HG03571 (cell line): ENCODE measurements at regions not wholly inside any gene's neighbourhood (a gene's known extent, or its start where the extent isn't known, plus 50 kb on each side); places are given as distances from the start of the nearest gene placed in this dataset.
"Not testable (repeated sequence)": the region's sequence is repeated elsewhere in the genome, so short reads cannot be mapped to it uniquely, and the experiment has no call there.

Experiments
- ATAC-seq: cut with Tn5 transposase; IDR thresholded peaks from one replicate; pipeline ENCODE4 v1.9.1; 2021; ENCODE audit not compliant: unreplicated experiment

DNA sequence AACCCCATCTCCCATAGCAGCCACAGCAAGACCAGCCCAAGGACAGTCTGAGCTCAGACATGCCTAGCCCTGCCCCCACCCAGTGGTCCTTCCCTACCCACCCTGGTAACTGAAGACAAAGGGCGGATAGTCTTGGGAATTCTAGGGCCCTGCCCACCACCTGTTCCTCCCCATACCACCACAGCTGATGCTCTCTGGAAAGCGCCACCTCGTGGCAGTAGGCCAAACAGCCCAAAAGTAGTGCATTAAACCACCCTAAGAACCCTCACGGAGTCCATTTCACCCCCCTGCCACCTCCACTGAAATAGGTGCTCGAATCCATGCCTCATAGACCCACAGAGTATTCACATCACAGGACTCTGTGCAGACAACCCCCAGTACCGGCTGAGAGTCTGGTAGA, 1021.4 kb downstream of the CDH8 start:
- no peak for ATAC-seq

DNA sequence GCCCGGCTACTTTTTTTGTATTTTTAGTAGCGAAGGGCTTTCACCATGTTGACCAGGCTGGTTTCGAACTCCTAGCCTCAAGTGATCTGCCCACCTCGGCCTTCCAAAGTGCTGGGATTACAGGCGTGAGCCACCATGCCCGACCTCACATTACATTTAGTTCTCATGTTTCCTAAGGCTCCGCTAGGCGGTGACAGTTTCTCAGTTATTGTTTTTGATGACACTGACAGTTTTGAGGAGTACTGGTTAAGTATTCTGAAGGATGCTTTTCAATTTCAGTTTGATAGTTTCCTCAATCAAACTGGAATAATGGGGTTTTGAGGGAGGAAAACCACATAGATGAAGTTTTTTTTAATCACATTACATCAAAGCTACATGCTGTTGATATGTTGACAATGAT, 1028.5 kb downstream of the CDH8 start:
- ATAC-seq: no peak

DNA sequence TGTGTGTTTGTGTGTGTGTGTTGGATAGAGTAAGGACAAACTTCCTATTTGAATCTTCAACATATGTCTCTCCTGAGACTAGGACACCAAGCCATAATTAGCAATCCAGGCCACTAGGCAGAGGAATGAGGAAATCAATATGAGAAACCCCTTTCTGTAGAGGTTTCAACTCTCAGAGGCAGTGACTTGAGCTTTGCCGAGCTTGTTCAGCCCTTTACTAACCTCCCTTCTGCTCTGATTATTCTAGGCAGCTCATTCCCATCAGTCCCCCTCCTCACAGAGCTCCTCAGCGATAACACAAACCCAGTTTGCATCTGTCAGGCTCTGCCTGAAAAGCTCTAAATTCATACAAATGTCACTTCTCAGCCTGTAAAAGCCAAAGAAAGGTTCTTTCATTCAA, 1030.3 kb downstream of the CDH8 start:
- ATAC-seq: no peak

DNA sequence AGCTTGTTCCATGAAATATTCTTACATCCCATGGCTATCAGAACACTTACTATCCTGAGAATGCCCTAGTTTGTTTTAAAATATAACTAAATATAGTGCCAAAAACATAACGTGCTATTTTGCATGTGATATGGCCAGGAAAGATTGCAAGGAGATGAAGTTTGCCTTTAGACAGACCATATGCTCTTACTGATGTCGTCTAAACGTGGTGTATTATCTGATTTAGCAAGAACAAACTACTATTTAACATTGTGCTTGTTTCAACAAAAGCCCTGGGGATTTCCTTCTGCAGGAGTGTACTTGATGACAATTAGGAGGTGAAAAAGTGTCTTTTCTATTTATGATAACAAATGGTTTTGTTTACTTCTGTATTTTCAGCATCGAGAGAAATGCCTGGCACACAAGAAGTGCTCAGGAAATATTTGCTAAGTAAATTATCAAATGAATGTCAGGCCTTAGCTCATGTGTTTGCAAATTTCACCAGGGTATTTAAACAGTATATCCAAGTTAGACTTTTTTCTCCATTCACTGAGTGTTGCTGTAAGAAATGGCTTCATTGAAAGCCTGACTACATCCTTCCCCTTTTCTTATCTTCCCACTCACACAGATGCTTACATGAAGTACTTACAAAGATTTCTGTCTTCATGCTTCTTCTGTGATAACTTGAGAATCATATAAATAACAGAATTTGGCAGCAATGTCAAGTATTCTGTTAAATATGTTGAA, 1033.6 kb downstream of the CDH8 start:
- no peak for ATAC-seq

DNA sequence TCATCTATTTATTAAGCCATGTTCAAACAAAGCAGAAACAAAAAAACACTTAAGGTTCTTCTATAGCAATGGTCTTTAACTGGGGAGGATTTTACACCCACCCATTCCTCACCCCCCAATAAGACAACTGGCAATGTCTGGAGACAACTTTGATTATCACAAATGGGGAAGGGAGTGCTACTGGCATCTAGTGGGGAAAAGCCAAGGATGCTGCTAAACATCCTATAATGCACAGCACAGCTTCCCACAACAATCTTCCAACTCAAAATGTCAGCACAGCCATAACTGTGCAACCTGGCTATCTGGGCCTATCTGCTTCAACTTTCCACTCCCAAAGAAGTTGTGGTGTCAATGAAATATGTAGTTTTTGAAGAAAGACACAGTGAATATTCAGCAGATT, 1044.4 kb downstream of the CDH8 start:
- ATAC-seq: no peak

DNA sequence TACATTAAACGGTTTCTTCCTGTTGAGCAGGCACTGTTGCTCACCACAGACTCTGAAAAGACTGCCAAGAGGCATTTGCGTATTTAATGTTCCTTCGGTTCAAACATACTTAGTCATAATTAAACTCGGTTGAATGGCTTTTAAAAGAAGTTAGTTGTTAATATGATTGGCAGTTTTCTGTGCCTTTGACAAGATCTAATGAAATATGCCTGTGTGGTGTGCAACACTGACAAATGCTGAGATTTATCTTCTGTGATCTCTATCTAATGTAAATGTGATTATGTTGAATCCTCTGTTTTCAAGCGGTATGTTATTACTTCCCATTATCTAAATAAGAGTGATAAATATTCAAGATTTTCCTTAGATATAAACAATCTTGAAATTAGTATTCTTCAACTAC, 1046.6 kb downstream of the CDH8 start:
- no peak for ATAC-seq

DNA sequence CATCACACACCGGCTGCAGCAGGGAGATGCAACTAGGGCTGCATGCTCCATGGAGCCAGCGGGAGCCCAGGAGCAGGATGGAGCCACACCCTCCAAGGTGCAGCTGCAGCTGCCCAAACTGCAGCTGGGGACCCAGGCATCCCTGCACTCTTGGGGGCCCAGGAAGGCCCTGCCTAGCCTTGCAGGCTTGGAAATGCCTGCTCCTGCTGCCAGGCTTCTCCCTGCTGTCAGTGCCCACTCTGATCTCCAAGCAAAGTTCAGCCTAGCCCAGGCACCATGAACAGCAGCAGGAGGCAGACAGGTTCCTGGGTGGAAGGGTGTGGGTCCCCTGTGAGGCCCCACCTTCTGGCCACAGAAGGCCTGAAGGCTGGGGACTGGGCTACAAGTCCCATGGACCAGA, 1057.1 kb downstream of the CDH8 start:
- no peak for ATAC-seq

DNA sequence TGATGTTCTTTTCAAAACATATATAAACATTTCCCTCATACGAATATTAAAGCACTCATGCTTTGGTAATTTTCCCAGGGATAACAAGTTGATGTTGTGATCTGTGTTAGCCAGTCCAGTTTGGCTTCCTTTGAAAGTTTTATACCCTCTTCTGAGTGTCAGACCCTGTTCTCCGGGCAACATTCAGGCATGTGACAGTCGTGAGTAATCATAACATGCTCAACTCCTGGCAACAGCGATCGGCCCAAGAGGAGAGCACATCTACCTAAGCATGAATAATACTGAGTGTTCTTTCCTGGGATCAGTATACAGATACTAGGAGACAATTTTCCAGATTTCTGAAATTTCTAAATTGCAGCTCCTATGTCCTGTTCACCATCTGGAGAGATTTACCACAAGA, 1086.4 kb downstream of the CDH8 start:
- ATAC-seq: no peak

DNA sequence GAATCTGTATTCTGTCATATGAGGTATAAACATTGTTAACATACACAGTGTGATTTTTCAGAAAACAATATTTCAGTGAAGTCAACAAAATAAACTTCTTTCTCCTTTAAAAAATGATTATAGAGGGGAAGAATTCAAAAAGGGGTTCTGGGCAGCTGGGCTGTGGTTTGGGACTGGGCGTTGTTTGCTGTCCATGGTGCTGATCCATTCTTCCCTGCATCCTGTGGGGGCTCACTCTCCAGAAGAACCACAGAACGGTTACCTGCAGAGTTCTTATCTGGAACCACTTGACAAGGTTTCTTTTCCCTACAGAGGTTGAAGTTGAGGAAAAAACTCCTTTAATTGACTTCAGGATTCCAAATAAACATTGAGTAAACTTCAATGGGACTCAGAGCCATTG, 1091.0 kb downstream of the CDH8 start:
- ATAC-seq: no peak

DNA sequence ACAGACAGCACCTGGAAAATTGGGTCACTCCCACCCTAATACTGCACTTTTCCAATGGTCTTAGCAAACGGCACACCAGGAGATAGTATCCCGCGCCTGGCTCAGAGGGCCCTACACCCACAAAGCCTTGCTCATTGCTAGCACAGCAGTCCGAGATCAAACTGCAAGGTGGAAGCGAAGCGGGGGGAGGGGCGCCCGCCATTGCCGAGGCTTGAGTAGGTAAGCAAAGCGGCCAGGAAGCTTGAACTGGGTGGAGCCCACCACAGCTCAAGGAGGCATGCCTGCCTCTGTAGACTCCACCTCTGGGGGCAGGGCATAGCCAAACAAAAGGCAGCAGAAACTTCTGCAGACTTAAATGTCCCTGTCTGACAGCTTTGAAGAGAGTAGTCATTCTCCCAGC, 1100.0 kb downstream of the CDH8 start:
- ATAC-seq: not testable (repeated sequence)

DNA sequence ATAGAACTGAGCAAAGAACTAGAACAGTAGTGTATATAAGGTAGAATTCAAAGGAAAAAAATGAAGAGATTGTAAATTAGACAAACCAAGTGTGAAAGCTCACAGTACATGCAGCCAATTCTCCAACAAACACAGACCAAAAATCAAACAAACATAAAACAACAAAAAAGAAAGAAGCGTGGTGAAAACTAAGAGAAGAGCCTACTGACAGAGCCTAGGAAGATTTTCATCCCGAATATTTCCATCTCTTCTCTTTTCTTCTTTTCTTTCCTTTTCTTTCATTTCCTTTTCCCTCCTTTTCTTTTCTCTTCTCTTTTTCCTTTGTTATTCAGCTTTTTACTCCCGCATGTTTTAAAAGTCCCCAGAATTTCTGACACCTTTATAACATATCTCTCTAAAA, 1103.6 kb downstream of the CDH8 start:
- ATAC-seq: no peak

DNA sequence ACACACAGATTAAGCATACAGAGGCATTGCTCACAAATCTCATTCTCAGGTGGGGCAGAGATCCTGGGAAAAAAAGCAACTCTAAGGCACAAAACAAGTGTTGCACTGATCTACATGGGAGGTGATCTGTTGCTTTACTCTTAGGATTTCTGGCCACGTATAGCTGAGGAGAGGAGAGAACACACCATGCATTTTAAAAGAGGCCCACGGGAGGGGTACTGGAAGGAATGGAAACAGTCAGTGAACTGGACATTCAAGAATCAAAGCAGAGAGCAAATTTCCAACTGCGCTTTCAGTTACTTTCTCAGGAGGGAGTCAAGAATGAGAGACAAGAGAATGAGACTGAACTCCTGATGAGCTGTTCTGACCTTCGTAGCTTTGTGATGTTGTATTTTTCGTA, 1105.9 kb downstream of the CDH8 start:
- no peak for ATAC-seq

DNA sequence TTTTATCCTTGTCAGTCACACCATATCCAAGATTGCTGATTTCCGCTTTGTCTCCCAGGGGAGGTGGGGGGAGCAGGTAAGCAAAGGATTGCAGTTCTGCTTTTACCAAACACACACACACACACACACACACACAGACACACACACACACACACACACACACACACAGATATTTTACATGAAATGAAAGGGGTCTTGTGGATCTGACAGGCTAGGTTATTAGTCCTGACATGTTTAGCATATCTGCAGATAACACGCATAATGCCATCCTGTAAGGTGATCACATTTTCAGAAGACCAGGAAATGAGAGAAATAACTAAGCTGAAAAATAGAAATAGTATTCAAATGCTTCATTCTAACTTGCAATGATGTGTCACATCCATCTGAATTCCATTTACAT, 1113.3 kb downstream of the CDH8 start:
- ATAC-seq: no peak

DNA sequence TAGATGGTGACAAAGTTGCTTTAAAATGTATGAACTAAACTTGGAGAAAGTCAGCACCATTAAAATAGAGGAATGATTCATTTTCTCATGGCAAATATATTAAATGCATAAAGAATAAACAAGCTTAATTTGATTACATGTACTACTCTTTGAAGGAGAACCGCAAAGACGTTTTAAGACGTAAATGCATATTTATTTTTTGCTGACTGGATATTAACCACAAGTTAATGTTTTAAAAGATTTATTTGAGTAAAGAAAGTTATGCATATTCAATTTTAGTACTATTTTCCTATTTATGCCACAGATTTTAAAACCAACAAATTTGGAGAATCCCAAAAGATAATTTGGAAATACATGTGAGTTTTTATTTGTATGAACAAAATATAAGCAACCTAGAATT, 1121.9 kb downstream of the CDH8 start:
- ATAC-seq: no peak

DNA sequence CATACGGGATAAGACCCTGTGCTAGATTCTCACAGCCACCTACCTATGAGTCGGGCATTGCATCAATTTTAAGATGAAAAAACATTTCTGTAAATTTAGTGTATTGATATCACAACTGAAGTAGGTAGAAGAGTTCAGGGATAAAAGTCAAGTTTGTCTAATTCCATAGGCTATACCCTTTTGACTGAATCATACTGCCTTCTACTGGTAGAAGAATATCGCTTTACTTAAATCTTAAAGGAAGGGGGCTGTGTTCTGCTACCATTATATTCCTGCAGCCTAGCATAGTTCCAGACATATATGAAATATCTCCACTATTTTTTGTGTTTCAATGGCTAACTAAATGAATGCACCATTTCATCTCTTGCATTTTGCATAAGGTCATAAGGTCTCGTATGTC, 1128.6 kb downstream of the CDH8 start:
- ATAC-seq: no peak

DNA sequence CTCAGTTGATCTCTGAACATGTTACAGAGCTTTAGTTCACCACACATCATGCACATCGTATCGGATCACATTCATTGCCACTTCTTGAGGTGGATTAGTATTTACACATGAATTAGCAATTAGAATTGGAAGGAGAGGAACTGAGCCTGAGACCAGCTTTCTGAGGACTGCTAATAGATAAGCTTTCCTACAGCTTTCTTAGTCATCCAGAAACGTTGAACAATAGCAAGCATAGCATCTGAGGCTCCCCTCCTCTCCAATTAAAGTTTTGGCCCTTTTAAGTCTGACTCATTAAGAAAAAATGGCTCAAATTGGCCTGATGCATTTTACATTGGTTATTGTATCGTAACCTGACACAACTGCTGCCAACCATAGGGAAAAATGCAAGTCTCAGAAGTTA, 1130.4 kb downstream of the CDH8 start:
- no peak for ATAC-seq

DNA sequence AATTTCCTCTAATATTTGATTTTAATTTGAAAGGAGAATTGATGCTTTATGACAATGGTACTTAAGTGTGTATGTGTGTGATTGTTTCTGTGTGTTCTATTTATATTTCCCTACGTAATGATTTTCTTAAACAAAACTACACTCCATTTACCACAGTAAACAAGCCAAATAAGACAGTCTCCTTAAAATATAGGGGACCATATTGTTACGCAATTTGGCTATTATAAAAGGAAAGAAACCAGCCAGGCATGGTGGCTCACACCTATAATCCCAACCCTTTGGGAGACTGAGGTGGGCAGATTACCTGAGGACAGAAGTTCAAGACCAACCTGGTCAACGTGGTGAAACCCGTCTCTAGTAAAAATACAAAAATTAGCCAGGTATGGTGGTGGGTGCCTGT, 1134.1 kb downstream of the CDH8 start:
- ATAC-seq: no peak

DNA sequence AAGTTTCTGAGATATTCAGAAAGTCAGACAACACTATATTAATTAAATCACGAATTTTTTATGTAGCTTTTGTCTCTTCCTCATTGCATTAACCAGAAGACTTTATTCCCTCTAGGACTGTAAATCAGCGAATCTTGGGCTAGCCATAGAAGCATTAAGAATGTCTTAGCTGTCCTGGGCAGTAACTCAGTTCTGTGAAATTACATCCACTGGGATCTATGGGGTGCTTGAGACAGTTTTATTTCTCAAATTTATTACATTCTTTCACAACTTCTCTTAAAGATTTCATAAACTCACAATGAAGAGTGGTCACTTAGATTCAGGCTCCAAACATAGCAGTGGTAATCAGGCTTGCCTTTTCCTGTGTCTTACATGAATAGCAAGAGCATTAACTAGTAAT, 1153.4 kb downstream of the CDH8 start:
- no peak for ATAC-seq

DNA sequence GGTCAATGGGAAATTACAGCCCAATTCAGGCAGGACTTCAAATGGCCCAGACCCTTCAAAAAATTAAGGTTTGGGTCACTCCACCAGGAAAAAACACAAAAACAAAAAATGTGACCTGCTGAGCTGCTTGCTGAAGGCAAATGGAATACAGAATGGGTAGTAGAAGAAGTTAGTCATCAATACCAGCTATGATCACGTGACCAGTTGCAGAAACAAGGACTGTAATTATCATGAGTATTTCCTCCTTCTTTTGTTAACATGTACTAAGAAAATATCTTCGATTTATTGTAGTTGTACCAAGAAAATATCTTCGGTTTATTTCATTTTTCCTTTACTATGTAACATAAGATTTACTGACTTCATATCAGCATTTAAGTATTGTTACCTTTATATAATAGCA, 1183.6 kb downstream of the CDH8 start:
- ATAC-seq: no peak

DNA sequence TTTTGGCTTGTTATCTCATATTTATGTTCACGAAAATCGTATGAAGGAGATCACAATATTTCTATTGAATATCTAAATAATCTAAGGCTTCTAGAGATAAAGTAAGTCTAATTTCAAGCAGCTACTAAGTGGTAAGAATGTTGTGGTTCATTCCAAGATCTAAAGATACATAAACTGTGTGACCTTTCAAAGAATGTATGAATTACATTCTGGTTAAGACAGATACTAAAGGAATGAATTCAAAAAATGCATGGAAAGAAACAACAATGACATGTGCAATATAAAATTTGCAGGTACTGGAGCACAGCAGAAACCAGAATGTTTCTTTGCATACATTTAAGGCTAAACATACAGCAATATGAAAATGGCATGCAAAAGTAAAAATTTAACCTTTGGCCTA, 1214.6 kb downstream of the CDH8 start:
- ATAC-seq: no peak

DNA sequence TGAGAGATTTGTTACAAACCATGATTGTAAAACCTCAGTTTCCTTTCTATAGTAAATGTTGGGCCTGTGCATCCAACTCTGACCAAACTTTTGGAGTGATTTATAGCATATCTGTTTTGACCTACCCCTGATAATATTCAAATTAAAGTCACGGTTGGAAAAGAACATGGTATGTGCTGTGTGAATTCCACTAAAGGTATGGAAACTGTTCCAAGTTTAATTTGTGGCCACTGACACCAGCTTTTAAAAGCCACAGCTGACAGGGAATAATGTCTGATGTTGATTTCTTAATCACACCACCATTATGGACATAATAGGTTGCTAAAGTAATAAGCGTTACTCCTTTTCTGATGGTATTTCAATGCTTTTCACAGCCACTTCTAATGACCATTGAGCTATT, 1215.9 kb downstream of the CDH8 start:
- ATAC-seq: no peak

DNA sequence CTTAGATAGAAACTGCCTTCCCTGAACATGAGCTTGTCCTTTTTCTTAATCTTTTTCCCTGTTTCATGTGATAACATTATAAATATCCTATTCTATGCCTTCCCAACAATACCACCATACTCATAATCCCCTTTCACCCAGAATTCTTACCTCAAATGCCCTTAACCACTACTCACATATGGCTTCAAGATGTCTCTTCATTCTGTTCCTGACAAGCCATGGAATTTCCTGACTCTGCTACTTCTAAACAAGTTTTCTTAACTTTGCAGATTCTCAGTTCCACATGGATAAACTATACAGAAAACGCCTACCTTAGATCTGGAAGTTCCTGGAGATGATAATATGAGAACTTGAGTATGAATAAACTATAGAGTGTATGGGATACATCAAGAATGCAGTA, 1217.8 kb downstream of the CDH8 start:
- no peak for ATAC-seq

DNA sequence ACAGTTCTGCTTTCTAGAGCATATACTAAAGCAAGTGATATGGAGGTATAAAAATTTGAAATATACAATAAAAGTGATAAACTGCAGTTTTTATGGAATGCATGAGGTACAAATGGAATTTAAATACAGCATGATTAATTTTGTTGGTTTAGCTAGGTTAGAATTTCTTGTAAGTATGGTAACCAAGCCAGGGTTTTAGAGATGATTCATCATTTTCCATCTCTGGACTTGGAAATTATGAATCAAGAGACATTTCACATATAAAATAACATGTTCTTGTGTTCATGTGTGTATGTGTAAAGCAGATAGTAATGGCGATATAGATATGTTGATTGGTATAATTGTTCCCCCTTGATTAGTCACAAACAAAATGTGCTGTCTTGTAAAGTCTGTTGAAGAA, 1219.8 kb downstream of the CDH8 start:
- no peak for ATAC-seq

DNA sequence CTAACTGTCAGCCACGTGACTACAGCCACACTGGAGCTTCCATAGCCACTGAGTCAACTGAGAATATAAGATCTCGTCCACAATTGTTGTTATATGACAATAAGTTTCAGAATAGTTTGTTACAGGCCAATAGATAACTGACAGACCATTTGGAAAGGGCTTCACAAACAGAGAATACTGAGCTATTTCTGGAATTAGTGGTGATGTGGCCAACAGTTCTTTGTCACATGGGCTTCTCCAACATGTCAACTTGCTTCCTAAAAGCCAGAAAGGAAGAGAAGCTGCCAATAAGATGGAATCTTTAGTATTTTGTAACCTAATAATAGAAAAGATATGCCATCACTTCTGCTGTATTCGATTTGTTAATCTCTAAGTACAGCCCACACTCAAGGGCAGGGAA, 1220.4 kb downstream of the CDH8 start:
- ATAC-seq: no peak
